ENCODE measurements at regions not wholly inside any gene's neighbourhood (a gene's known extent, or its start where the extent isn't known, plus 50 kb on each side); places are given as distances from the start of the nearest gene placed in this dataset.

- TF ChIP-seq CTCF (IDR thresholded peaks at IDR 0.05) (no peak), POLR2A (IDR thresholded peaks at IDR 0.05) (no peak)
These were observed 1408.3 kb downstream of the EFNA5 start for GRCh38 chr5:106262395-106262794.
